HG02763 (cell line): ENCODE measurements at regions not wholly inside any gene's neighbourhood (a gene's known extent, or its start where the extent isn't known, plus 50 kb on each side); places are given as distances from the start of the nearest gene placed in this dataset.
A peak's percentile ranks its signal among the peaks of the same experiment; 100 is the strongest.
"Not testable (repeated sequence)": the region's sequence is repeated elsewhere in the genome, so short reads cannot be mapped to it uniquely, and the experiment has no call there.

Experiments used
- ATAC-seq: cut with Tn5 transposase; IDR thresholded peaks from one replicate; pipeline ENCODE4 v1.9.1; 2021; ENCODE audit warnings: mild to moderate bottlenecking, moderate library complexity; ENCODE audit not compliant: unreplicated experiment

DNA sequence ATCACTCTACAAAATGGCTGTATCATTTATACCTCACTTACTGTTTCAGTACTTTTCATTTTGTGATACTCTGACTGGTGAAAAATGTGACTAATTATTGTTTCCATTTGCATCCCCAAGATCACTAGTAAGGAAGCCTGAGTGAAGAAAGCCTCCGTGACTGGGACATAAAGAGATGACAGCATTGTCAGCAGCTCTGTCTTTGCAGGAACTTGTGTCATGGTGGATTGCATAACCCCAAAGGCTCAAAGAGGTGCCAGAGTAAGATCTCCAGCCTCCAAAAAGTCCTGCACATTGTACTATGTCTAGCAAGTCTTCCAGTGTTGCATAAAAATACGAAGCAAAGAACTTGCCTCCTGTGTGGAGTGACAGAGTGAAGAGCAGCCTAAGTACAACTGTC is 187.5 kb upstream of the CRIM1 start:
- no peak for ATAC-seq

DNA sequence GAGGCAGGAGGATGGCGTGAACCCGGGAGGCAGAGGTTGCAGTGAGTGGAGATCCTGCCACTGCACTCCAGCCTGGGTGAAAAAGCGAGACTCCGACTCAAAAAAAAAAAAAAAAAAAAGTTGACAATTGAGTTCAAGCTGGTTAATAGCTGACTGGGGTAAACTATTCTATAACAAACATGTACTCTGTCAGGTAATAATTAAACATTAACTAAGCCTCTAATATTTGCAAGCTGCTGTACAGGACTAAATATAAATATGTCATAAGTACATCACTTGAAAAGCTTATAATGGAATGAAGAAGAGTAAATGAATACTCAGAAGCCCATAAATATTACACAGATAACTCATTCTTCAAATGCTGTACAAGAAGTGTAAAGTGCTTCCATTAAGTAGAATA is 190.4 kb upstream of the CRIM1 start:
- ATAC-seq: peak; percentile 60

DNA sequence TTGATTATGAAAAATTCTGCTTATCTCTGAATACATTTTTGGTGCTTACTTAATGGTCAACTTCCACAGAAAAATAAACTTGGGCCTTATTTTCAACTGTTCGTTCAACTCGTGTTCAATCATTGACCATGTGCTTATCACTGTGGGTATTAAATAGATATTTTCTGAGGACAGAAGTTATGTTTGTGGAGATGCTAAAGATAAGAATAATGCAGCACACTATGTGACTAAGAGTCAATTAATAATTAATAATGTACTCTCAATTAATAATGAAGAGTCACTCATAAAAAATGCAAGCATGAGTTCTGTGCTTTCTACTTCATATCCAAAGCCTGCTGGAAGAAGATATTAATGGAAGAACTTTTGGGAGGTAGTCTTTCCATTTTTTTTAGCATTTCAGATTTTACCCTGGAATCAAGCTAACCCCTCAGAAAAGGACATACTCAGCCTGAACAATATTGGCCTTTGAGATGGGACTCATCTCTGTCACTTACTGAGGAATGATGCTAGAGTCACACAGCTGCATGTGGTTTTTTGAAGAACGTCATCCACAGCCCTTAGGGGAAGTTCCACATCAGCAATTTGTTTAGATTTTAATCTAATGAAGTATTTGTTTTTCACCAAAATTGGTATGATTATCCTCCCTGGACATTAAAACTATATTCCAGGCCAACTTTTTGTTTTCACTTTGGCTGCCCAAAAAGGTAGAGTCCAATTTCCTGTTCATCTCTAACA is 191.9 kb upstream of the CRIM1 start:
- peak; percentile 61 for ATAC-seq

DNA sequence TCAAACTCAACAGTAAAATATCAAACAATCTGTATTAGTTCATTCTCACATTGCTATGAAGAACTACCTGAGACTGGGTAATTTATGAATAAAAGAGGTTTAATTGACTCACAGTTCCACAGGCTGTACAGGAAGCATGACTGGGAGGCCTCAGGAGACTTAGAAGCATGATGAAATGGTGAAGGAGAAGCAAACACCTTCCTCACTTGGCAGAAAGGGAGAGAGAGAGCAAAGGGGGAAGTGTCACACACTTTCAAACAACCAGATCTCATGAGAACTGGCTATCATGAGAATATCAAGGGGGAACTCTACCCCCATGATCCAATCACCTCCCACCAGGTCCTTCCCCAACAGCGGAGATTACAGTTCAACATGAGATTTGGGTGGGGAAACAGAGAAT is 198.5 kb upstream of the CRIM1 start:
- not testable (repeated sequence) for ATAC-seq

DNA sequence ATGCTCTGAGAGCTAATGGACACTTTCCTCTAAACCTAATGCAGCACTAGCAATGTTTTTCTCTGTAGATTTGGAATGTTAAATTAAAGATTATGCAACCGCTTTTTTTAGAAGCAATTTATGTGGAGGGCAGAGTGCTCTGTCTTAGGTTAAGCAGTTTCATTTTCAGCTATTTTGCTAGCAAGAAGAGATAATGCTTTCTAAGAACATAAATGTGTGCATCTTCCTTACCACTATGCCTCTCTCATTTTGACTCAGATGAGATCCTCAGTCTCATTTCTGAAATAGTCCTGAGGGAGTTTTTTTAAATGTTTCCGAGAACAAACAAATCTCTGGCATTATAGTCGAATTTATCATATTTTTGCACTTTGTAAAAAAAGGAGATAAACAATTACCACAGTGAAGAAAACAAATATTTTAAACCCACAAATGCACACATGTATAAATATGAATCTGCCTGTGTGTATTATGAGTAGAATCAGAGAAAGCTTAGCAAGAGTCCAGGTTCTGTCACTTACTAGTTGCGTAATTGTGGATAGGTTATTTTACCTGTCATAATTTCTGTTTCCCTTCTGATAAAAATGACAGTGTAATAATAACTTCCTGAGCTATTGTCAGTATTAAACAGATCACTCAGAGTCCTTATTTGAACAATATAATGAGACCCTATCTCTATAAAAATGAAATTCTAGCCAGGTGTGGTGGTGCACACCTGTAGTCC is 207.7 kb upstream of the CRIM1 start:
- peak; percentile 85 for ATAC-seq

DNA sequence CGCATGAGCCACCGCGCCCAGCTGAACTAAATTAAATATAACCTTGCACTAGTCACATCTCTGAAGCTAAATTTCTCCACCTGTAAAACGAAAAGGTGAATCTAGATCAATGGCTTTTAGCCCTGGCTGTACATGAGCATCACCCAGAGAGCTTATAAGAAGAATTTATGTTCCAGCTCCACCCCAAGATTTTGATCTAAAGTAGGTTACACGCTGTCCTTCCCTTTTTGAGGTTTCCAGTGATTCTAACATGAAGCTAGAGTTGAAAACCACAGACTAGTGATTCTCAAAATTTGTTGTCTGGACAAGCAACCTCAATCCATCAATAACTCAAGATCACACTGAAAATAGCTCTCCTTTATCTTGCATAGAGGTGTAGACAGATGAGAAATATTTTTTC is 208.8 kb upstream of the CRIM1 start:
- no peak for ATAC-seq

DNA sequence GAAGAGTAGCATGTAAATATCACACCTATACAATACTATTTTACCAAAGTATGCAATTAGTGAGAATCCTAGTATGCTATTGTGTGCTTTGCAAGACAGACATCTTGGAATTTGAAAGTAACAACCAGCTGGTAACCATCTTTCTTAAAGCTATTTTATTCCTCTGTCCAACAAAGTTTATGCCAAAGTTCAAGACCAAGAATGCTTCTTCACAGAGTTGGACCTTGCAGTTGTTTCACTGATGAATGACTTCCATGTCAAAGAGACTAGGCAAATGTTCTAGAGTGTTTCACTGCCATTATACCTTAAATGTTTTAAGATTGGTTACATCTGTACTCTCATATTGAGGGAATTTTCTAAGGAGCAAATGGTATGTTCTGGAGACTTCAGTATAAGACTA is 215.2 kb upstream of the CRIM1 start:
- ATAC-seq: no peak

DNA sequence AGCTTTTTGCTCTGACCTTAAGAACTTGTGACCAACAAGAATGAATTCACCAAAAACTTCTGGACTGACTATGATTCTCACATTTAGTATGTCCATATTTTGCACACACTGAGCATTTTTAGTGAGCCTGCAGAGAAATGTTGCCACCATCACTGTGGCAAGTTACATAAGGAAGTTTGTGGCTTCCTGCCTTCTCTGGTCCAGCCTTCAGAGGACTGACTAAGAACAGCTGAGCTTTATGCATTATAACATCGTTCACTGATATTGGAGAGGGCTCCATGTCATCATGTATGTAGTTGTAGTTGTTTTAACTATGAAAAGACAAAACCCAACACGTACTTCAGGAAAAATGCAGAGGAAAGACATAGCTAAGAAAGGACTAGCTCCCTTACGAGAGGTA is 218.0 kb upstream of the CRIM1 start:
- no peak for ATAC-seq

DNA sequence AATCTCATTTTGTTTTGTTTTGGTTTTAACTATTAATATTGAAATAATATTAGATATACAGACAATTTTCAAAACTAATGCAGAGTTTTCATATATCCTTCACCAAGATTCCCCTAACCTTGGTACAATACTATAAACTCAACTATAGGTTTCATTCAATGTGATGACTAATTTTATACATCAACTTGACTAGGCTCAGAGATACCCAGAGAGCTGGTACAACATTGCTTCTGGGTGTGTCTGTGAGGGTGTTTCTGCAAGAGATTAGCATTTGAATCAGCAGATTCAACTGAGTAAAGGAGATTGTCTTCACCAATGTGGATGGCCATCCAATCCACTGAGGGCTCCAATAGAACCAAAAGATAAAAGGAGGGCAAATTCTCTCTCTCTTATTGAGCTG is 221.3 kb upstream of the CRIM1 start:
- no peak for ATAC-seq

DNA sequence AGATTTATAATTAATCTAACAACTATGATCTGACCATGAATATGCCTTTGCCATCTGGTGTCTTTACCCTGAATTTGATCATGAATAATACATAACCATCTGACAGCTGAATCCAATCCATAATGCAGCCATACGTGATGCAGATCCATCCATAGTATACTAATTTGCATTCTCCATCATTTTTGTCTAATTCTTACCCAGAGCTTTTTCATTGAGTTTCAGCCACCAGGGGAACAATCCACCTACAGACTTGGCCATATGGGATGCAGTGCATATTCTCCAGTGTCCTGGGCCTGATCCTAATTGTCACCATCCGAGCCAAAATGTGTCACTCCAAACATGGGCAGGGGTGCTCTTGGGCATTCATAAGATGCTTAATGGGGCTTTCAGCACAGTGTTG is 227.2 kb upstream of the CRIM1 start:
- no peak for ATAC-seq

DNA sequence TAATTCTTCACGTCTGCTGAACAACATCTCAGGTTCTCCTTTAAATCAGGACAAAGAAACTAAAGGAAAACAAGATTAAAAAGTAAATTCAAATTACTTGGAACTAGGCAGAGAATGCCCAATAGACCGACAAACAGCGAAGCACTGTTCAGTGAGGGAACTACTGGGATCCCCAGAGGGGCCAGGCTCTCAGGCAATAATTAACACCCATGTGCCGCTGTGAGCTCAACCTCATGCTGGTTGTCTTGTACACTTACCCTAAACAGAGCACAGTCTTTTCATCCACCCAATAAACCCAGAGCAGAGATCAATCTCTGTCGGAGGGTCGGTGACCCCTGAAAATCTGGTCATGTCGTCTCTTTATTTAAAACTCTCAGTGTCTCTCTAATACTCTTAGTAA is 229.9 kb upstream of the CRIM1 start:
- no peak for ATAC-seq

DNA sequence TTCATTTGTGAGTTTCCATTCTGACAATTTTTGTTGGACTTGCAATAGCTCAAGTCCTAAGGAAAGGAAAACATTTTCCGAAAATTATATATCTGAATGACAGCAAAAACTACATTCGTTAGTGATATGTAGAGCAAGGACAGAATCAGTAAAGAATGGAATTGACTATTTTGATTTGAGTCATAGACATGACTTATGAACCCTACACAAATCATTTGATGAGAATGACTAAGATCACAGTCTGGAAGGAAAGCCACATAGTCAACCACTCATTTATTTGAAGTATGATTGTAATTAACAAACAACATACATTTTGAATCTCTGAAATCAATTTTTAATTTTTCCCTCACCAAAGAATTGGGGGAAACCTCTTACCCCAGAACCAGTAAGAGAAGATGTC is 231.6 kb upstream of the CRIM1 start:
- ATAC-seq: no peak

DNA sequence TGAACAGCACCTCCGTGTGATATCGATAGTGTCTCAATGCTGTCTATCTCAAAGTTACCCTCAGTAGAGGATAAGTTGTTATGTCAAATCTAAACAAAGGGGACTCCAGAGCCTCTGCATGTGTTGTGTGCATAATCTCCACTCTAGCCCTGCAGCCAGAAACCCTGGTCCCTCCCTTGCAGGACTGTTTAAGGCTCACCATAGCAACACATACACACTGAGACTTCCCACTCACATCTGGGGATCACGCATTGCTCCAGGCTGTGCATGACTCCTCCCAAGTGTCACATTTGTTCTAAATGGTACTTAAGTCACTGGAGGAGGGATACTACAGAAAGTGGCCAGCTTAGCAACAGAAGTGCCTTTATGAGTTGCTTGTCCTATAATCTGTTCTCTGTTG is 258.6 kb upstream of the CRIM1 start:
- no peak for ATAC-seq

DNA sequence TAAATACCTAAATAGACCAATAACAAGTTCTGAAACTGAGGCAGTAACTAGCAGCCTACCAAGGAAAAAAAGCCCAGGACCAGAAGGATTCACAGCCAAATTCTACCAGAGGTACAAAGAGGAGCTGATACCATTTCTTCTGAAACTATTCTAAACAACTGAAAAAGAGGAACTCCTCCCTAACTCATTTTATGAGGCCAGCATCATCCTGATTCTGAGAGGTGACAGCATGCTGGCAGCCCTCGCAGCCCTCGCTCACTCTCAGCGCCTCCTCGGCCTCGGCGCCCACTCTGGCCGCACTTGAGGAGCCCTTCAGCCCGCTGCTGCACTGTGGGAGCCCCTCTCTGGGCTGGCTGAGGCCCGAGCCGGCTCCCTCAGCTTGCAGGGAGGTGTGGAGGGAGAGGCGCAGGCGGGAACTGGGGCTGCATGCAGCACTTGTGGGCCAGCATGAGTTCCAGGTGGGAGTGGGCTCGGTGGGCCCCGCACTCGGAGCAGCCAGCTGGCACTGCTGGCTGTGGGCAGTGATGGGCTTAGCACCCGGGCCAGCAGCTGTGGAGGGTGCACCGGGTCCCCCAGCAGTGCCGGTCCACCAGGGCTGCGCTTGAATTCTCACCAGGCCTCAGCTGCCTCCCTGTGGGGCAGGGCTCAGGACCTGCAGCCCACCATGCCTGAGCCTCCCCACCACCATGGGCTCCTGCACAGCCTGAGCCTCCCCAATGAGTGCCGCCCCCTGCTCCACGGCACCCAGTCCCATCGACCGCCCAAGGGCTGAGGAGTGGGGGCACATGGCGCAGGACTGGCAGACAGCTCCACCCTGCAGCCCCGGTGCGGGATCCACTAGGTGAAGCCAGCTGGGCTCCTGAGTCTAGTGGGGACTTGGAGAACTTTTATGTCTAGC is 263.5 kb upstream of the CRIM1 start:
- ATAC-seq: not testable (repeated sequence)

DNA sequence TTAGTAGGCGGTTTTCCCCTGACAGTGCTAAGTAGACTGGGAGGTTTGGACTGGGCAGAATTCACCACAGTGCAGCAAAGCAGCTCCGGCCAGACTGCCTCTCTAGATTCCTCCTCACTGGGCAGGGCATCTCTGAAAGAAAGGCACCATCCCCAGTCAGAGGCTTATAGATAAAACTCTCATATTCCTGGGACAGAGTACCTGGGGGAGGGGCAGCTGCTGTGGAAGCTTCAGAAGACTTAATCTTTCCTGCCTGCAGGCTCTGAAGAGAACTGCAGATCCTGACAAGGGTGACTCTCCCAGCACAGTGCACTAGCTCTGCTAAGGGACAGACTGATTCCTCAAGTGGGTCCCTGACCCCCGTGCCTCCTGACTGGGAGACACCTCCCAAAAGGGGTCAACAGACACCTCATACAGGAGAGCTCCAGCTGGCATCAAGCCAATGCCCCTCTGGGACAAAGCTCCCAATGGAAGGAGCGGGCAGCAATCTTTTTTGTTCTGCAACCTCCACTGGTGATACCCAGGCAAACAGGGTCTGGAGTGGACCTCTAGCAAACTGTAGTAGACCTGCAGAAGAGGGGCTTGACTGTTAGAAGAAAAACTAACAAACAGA is 266.8 kb upstream of the CRIM1 start:
- ATAC-seq: no peak

DNA sequence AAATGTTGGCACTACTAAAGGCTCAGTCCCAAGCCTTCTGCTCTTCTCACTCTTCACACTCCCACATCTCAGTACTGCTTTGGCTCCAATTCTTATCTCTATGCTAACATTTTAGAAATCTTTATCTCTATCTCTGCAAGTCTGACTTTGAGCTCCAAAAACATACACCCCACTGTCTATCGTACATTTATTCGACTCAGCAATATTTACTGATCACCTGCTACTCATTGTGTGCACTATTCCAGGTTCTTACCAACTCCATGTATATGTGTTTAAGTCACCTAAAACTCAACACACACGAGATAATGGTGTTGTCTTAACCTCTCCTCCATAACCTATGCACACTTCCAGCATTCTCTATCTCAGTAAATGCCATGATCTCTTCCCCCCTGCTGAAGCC is 268.2 kb upstream of the CRIM1 start:
- no peak for ATAC-seq

DNA sequence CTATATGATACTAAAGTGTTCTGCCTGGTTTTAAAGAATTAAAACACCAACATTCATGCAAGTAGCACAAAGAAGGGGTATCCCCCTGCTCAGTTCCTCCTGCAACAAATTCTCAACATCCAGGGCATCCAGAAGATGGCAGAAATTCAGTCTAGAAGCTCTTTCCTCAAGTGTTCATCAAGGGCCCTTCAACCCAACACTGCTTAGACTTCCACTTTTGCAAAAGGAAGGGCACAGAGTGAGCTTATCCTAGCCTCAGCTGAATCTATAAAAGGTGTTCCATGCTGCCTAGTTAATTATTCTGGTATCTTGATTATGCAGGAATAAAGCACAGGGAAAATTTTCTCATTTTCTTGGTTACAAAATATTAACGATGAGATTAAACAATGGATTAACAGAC is 275.8 kb upstream of the CRIM1 start:
- ATAC-seq: no peak

DNA sequence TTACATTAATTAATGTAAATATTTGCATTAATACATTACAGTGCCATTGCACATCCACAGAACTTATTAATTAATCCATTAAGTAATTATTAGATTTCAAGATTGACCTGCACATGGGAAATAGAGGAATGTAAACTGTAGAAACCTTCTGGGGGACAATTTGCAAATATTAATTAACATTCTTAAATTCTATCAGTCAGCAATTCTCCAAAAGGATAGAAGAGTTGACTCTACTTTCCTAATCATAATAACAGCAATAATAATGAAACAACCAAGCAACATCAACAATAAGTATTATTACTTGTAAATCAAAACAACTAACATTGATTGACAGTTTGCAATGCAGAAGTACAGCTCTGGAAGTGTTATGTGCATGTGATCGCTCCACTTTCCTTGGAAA is 281.6 kb upstream of the CRIM1 start:
- no peak for ATAC-seq

DNA sequence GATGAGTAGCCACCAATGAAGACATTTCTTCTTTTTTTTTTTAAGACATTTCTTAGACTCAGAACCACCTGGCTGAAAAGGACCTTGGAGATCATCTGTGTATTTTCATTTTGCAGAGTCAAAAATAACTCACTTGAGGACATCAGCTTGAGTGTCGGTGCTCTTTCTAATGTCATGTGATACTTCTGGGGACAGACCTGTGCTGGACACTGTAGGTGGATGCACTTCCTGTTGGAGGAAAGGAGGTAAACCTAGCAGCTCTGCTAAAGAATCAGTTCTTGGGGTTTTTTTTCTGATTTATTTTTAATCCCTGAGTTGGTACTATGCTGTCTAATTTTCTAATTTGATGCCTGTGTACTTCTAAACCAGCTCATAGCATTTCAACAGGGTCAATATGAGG is 283.9 kb upstream of the CRIM1 start:
- no peak for ATAC-seq

DNA sequence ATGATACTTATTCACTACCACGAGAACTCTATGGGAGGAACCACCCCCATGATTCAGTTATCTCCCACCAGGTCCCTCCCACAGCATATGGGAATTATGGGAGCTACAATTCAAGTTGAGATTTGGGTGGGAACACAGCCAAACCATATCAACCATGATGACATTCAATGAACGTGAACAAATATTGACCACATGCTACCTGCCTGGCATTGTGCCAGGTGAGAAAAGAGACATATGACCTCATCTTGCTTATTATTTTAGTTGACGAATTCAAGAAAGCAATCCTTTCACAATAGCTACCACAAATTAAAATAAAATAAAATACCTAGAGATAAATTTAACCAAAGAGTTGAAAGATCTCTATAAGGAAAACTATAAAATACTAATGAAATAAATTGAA is 286.5 kb upstream of the CRIM1 start:
- no peak for ATAC-seq

DNA sequence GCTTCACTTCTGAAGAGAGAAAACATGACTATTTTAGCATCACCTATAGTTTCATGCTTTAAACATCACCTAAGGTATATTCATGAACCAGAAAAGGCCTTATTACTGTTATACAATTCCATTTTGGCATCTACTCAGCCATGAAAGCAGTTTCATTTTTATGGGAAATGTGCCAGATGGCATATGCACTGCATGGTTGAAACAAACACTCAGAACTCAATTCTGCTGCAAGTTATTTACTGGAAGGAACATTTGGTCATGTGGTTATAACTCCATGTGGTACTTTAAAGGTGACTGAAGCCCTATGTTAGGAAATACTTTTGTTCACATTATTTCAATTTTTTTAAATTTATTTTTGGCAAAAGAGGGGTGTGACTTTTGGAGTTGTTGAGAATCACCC is 287.5 kb upstream of the CRIM1 start:
- ATAC-seq: no peak
